HEK293 (cell line): ENCODE measurements at regions not wholly inside any gene's neighbourhood (a gene's known extent, or its start where the extent isn't known, plus 50 kb on each side); places are given as distances from the start of the nearest gene placed in this dataset.

ENCODE experiments used
- CTCF ChIA-PET: fragments of 350-600 bp; formaldehyde crosslinking; extraction: SDS; loops from one replicate; lab custom pipeline; 2021; ENCODE audit warnings: antibody characterized with exemption; lab: Yijun Ruan, JAX
- POLR2A ChIA-PET: fragments of 300-600 bp; formaldehyde crosslinking; extraction: SDS; loops from one replicate; lab custom pipeline; 2020; ENCODE audit warnings: antibody characterized with exemption, inconsistent platforms; lab: Yijun Ruan, JAX
- H3K27ac ChIP-seq: fragments of 200-500 bp; sonication (Bioruptor generic); 2 replicates; pipeline ENCODE4 v1.5.1; 2014; ENCODE audit warnings: low read depth, low read length, control low read depth, inconsistent platforms; ENCODE audit errors: extremely low read depth
- H3K36me3 ChIP-seq, 2 experiments: fragments of 200-500 bp in 1 of 2; sonication (Bioruptor generic) in 1 of 2; 1 replicate in 1 of 2; 2 replicates in 1 of 2; pipeline ENCODE4 v1.5.1; 2014 to 2017; ENCODE audit warnings: inconsistent platforms in 2 of 2, low read length in 2 of 2; ENCODE audit not compliant: control insufficient read depth in 2 of 2, insufficient read depth in 1 of 2
- H3K4me1 ChIP-seq: fragments of 200-500 bp; sonication (Bioruptor generic); 2 replicates; pipeline ENCODE4 v1.5.1; 2014; ENCODE audit warnings: mild to moderate bottlenecking, low read length, inconsistent platforms; ENCODE audit not compliant: control insufficient read depth, insufficient read depth
- H3K4me3 ChIP-seq: 2 replicates; pipeline ENCODE4 v1.5.1; 2011; ENCODE audit warnings: low read depth, mild to moderate bottlenecking, control low read depth, low read length, moderate library complexity
- H3K9me3 ChIP-seq: fragments of 200-500 bp; sonication (Bioruptor generic); 2 replicates; pipeline ENCODE4 v1.5.1; 2014; ENCODE audit warnings: low read depth, low read length, inconsistent platforms; ENCODE audit not compliant: control insufficient read depth, insufficient read depth
- KLF7 ChIP-seq: fragments of 450-650 bp; formaldehyde crosslinking; IDR thresholded peaks from 2 replicates; pipeline ENCODE4 v1.5.1; 2016; ENCODE audit warnings: missing biosample characterization, missing genetic modification characterization, borderline replicate concordance
- OSR2 ChIP-seq: fragments of 450-650 bp; formaldehyde crosslinking; IDR thresholded peaks from 2 replicates; pipeline ENCODE4 v1.5.1; 2016; ENCODE audit warnings: missing biosample characterization, missing genetic modification characterization
- SP3 ChIP-seq: fragments of 450-650 bp; formaldehyde crosslinking; IDR thresholded peaks from 2 replicates; pipeline ENCODE4 v1.5.1; 2016; ENCODE audit warnings: missing biosample characterization, missing genetic modification characterization
- YY1 ChIP-seq: fragments of 450-650 bp; formaldehyde crosslinking; IDR thresholded peaks from 2 replicates; pipeline ENCODE4 v1.5.1; 2018; ENCODE audit warnings: missing biosample characterization, missing genetic modification characterization
- ZFP3 ChIP-seq: fragments of 450-650 bp; formaldehyde crosslinking; IDR thresholded peaks from 2 replicates; pipeline ENCODE4 v1.5.1; 2016; ENCODE audit warnings: low read depth, missing biosample characterization, missing genetic modification characterization
- ZNF121 ChIP-seq: fragments of 450-650 bp; formaldehyde crosslinking; IDR thresholded peaks from 2 replicates; pipeline ENCODE4 v1.5.1; 2016; ENCODE audit warnings: missing biosample characterization, missing genetic modification characterization
- ZNF175 ChIP-seq: fragments of 450-650 bp; formaldehyde crosslinking; IDR thresholded peaks from 2 replicates; pipeline ENCODE4 v1.5.1; 2016; ENCODE audit warnings: missing biosample characterization, missing genetic modification characterization
- ZNF202 ChIP-seq: fragments of 450-650 bp; formaldehyde crosslinking; IDR thresholded peaks from 2 replicates; pipeline ENCODE4 v1.5.1; 2016; ENCODE audit warnings: missing biosample characterization, missing genetic modification characterization, borderline replicate concordance
- ZNF239 ChIP-seq: fragments of 450-650 bp; formaldehyde crosslinking; IDR thresholded peaks from 2 replicates; pipeline ENCODE4 v1.5.1; 2016; ENCODE audit warnings: missing biosample characterization, missing genetic modification characterization
- ZNF266 ChIP-seq: fragments of 450-650 bp; formaldehyde crosslinking; IDR thresholded peaks from 2 replicates; pipeline ENCODE4 v1.5.1; 2016; ENCODE audit warnings: missing biosample characterization, missing genetic modification characterization, low read depth
- ZNF366 ChIP-seq: fragments of 450-650 bp; formaldehyde crosslinking; conservative IDR thresholded peaks from 2 replicates; pipeline ENCODE4 v1.5.1; 2016; ENCODE audit warnings: missing biosample characterization, missing genetic modification characterization
- ZNF501 ChIP-seq: fragments of 450-650 bp; formaldehyde crosslinking; IDR thresholded peaks from 2 replicates; pipeline ENCODE4 v1.5.1; 2016; ENCODE audit warnings: missing biosample characterization, missing genetic modification characterization
- ZNF513 ChIP-seq: fragments of 450-650 bp; IDR thresholded peaks from 2 replicates; pipeline ENCODE4 v1.5.1; 2018; ENCODE audit warnings: missing biosample characterization, missing genetic modification characterization
- ZNF548 ChIP-seq: fragments of 450-650 bp; formaldehyde crosslinking; IDR thresholded peaks from 2 replicates; pipeline ENCODE4 v1.5.1; 2016; ENCODE audit warnings: missing biosample characterization, missing genetic modification characterization
- ZNF580 ChIP-seq: fragments of 450-650 bp; formaldehyde crosslinking; IDR thresholded peaks from 2 replicates; pipeline ENCODE4 v1.5.1; 2016; ENCODE audit warnings: missing biosample characterization, missing genetic modification characterization
- ZNF623 ChIP-seq: fragments of 450-650 bp; formaldehyde crosslinking; IDR thresholded peaks from 2 replicates; pipeline ENCODE4 v1.5.1; 2016; ENCODE audit warnings: missing biosample characterization, missing genetic modification characterization
- ZNF664 ChIP-seq: fragments of 450-650 bp; formaldehyde crosslinking; IDR thresholded peaks from 2 replicates; pipeline ENCODE4 v1.5.1; 2016; ENCODE audit warnings: missing biosample characterization, missing genetic modification characterization
- ZNF677 ChIP-seq: fragments of 450-650 bp; IDR thresholded peaks from 2 replicates; pipeline ENCODE4 v1.5.0; 2018; ENCODE audit warnings: missing biosample characterization, mild to moderate bottlenecking, missing genetic modification characterization, moderate library complexity
- ZNF776 ChIP-seq: fragments of 450-650 bp; formaldehyde crosslinking; IDR thresholded peaks from 2 replicates; pipeline ENCODE4 v1.5.0; 2017; ENCODE audit warnings: missing biosample characterization, missing genetic modification characterization, borderline replicate concordance
- ZNF785 ChIP-seq: fragments of 450-650 bp; formaldehyde crosslinking; IDR thresholded peaks from 2 replicates; pipeline ENCODE4 v1.5.1; 2016; ENCODE audit warnings: missing biosample characterization, missing genetic modification characterization
- ZNF792 ChIP-seq: fragments of 450-650 bp; formaldehyde crosslinking; IDR thresholded peaks from 2 replicates; pipeline ENCODE4 v1.5.1; 2016; ENCODE audit warnings: missing biosample characterization, missing genetic modification characterization
- TF ChIP-seq, protein P1 (sequence below): fragments of 450-650 bp; formaldehyde crosslinking; IDR thresholded peaks from 2 replicates; pipeline ENCODE4 v1.5.1; 2016; ENCODE audit warnings: missing biosample characterization, missing genetic modification characterization
- TF ChIP-seq, protein P2 (sequence below): fragments of 450-650 bp; formaldehyde crosslinking; IDR thresholded peaks from 2 replicates; pipeline ENCODE4 v1.5.1; 2016; ENCODE audit warnings: missing biosample characterization, missing genetic modification characterization

DNA sequence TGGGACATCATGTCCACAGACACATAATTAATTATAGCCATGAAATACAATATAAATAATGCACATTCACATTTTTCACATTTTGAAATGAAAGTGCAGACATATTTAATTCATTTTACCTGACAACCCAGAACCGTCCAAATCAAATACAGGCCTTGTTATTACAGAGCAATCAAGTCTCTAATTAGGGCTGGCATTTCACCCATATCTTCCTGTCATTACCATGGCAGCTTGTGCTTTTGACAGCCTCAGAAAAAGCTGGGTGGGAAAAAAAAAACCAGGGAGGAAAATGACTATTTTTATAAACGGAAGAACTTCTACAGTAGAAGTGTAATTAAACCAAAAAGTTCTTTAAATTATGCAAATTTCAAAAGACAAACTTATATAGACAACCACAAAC, 436.4 kb downstream of the FBXO15 start:
- TF ChIP-seq ZNF623 (tag by site-specific recombination) (no peak), YY1 (no peak), ZNF513 (tag by site-specific recombination) (no peak), ZNF501 (no peak), ZNF121 (tag by site-specific recombination) (no peak), ZNF664 (no peak)
- no peaks in the 10 kb centered on the region for H3K4me1 ChIP-seq

DNA sequence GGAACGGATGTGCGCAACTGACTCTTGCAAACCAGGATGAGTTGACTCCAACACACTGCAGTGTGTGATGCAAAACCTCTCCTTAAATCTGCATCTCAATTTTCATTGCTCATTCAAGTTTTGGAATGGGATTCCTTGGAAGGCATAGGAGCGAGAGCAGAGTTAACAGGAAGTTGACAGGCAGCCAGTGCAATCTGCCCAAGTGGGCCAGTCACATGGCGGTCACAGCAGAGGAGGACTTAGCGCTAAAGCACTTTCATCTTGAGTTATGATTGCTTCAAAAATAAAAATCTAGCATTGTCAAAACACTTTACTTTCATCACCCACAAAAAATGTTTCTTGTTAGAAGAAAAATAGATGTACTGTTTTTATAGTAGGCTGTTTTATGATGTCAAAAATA, 439.0 kb downstream of the FBXO15 start:
- POLR2A ChIA-PET, result no interaction called here
- no peak overlapping the region for H3K27ac ChIP-seq
- no peak for TF ChIP-seq ZNF202 (tag by site-specific recombination)
- no peak for TF ChIP-seq ZNF266 (tag by site-specific recombination)
- no peaks in the 10 kb centered on the region for H3K36me3 ChIP-seq
- no peaks in the 10 kb centered on the region for H3K9me3 ChIP-seq
- no peaks in the 10 kb centered on the region for H3K4me1 ChIP-seq
- CTCF ChIA-PET, result interaction anchor here (0.7 kb wide), 1 partner anchor 165 kb away, joined by 3 read pairs; no protein-coding TSS in a partner anchor
- no peak overlapping the region for H3K4me3 ChIP-seq

More for the DNA sequence above, 436.4 kb downstream of the FBXO15 start:
- ChIA-PET CTCF (no interaction called here), POLR2A (no interaction called here)
- no peaks in the 10 kb centered on the region for H3K9me3 ChIP-seq
- no peaks in the 10 kb centered on the region for H3K36me3 ChIP-seq
- H3K4me3 ChIP-seq, result no peak overlapping the region
- H3K27ac ChIP-seq, result no peak overlapping the region

DNA sequence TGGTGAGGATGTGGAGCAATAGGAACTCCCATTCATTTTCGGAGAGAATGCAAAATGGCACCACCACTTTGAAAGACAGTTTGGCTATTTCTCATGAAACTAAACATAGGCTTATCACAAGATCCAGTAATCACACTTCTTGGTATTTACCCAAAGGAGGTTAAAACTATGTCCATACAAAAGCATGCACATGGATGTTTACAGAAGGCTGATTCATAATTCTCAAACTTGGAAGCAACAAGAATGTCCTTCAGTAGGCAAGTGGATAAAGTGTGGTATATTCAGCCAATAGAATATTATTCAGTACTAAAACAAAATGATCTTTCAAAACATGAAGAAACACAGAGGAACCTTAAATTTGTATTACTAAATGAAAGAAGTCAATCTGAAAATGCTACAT, 440.6 kb downstream of the FBXO15 start:
- TF ChIP-seq ZNF677 (tag by site-specific recombination), result no peak
- no peak for TF ChIP-seq SP3 (tag by site-specific recombination)
- no peak for TF ChIP-seq ZNF776
- TF ChIP-seq ZNF792 (tag by site-specific recombination), result no peak
- no peak for TF ChIP-seq ZNF548 (tag by site-specific recombination)
- TF ChIP-seq, protein P1, sequence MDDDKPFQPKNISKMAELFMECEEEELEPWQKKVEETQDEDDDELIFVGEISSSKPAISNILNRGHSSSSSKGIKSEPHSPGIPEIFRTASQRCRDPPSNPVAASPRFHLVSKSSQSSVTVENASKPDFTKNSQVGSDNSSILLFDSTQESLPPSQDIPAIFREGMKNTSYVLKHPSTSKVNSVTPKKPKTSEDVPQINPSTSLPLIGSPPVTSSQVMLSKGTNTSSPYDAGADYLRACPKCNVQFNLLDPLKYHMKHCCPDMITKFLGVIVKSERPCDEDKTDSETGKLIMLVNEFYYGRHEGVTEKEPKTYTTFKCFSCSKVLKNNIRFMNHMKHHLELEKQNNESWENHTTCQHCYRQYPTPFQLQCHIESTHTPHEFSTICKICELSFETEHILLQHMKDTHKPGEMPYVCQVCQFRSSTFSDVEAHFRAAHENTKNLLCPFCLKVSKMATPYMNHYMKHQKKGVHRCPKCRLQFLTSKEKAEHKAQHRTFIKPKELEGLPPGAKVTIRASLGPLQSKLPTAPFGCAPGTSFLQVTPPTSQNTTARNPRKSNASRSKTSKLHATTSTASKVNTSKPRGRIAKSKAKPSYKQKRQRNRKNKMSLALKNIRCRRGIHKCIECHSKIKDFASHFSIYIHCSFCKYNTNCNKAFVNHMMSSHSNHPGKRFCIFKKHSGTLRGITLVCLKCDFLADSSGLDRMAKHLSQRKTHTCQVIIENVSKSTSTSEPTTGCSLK (tag by site-specific recombination), result no peak
- TF ChIP-seq ZNF580 (tag by site-specific recombination), result no peak
- TF ChIP-seq KLF7 (tag by site-specific recombination), result no peak
- TF ChIP-seq, all 188 proteins: peak for 0
- no peak overlapping the region for H3K4me3 ChIP-seq
- ChIA-PET POLR2A (no interaction called here), CTCF (no interaction called here)
- no peaks in the 10 kb centered on the region for H3K9me3 ChIP-seq
- no peaks in the 10 kb centered on the region for H3K36me3 ChIP-seq
- H3K27ac ChIP-seq, result no peak overlapping the region
- no peaks in the 10 kb centered on the region for H3K4me1 ChIP-seq

- Histone ChIP-seq H3K27ac (no peak overlapping the region), H3K36me3 (no peaks in the 10 kb centered on the region), H3K4me3 (no peak overlapping the region), H3K9me3 (no peaks in the 10 kb centered on the region; the same call in 1 of the 2 replicates), H3K4me1 (no peaks in the 10 kb centered on the region)
- no peak for TF ChIP-seq ZNF785 (tag by site-specific recombination)
- no peak for TF ChIP-seq OSR2
- TF ChIP-seq ZNF175 (tag by site-specific recombination), result no peak
- TF ChIP-seq, protein P2, sequence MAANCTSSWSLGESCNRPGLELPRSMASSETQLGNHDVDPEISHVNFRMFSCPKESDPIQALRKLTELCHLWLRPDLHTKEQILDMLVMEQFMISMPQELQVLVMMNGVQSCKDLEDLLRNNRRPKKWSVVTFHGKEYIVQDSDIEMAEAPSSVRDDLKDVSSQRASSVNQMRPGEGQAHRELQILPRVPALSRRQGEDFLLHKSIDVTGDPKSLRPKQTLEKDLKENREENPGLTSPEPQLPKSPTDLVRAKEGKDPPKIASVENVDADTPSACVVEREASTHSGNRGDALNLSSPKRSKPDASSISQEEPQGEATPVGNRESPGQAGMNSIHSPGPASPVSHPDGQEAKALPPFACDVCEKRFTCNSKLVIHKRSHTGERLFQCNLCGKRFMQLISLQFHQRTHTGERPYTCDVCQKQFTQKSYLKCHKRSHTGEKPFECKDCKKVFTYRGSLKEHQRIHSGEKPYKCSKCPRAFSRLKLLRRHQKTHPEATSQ (tag by site-specific recombination), result no peak
- TF ChIP-seq ZFP3 (tag by site-specific recombination), result no peak
- no peak for TF ChIP-seq ZNF239
- TF ChIP-seq ZNF366, result no peak
- CTCF ChIA-PET, result no interaction called here
- POLR2A ChIA-PET, result no interaction called here
Measured at GRCh38 chr18:73697353-73697752, 450.3 kb downstream of the FBXO15 start.
